ENCODE measurements at regions not wholly inside any gene's neighbourhood (a gene's known extent, or its start where the extent isn't known, plus 50 kb on each side); places are given as distances from the start of the nearest gene placed in this dataset.
"Not testable (repeated sequence)": the region's sequence is repeated elsewhere in the genome, so short reads cannot be mapped to it uniquely, and the experiment has no call there.

GRCh38 chr1:219741011-219741970 is 128.4 kb upstream of the ZC3H11B start:
- Mint-ChIP-seq H3K9me3 (peaks cover 4% of the 10 kb centered on the region), H3K36me3 (ENCODE audit: low read depth) (no peaks in the 10 kb centered on the region), H3K4me1 (no peaks in the 10 kb centered on the region), H3K27me3 (peaks cover 3% of the 10 kb centered on the region), H3K4me3 (no peak overlapping the region), H3K27ac (no peak overlapping the region)
- no peak for ATAC-seq (replicated peaks)

GRCh38 chr1:219733511-219734174 is 120.7 kb upstream of the ZC3H11B start:
- no peaks in the 10 kb centered on the region for H3K36me3 Mint-ChIP-seq (ENCODE audit: low read depth)
- H3K9me3 Mint-ChIP-seq, result peaks cover 8% of the 10 kb centered on the region
- H3K27ac Mint-ChIP-seq, result no peak overlapping the region
- no peaks in the 10 kb centered on the region for H3K4me1 Mint-ChIP-seq
- H3K4me3 Mint-ChIP-seq, result no peak overlapping the region
- H3K27me3 Mint-ChIP-seq, result peaks cover 3% of the 10 kb centered on the region
- no peak for ATAC-seq (replicated peaks)

DNA sequence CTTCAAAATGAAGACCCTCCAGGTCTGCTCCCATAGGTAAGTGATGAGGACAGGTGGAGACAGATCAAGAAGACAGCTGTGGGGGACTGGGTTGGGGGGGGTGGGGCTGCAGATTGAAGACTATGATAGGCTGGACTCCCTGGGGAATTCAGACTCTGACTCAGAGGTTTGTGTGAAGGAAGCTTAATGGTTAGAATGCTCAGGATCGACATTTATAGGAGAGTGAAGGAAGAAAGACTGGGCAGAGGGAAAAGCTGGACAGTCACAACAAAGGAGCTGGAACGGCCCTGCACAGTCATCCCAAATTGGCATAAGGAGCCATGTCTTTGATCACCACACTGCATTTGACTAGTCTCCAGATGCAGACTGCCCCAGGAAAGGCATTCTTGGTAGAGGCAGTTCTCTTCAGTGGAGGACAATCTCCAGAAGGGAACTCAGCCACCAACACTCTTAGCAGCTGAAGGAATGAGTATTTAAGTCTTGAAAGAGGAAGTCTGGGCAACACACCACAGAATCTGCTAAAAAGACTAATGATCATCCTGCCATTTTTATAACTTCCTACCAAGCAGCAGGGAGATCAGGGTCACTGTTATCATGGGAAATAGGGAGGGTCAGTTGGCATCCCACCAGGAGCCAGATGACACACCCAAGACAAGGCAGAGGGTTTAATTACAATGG is 120.0 kb upstream of the ZC3H11B start:
- Mint-ChIP-seq H3K36me3 (ENCODE audit: low read depth) (no peaks in the 10 kb centered on the region), H3K4me1 (no peaks in the 10 kb centered on the region), H3K4me3 (no peak overlapping the region), H3K27ac (no peak overlapping the region), H3K9me3 (peaks cover 8% of the 10 kb centered on the region), H3K27me3 (peaks cover 3% of the 10 kb centered on the region)
- no peak for ATAC-seq (replicated peaks)

GRCh38 chr1:219731771-219732170 is 118.9 kb upstream of the ZC3H11B start:
- Mint-ChIP-seq H3K4me3 (no peak overlapping the region), H3K4me1 (no peaks in the 10 kb centered on the region), H3K9me3 (peaks cover 10% of the 10 kb centered on the region), H3K27ac (no peak overlapping the region), H3K36me3 (ENCODE audit: low read depth) (no peaks in the 10 kb centered on the region), H3K27me3 (no peaks in the 10 kb centered on the region)
- no peak for ATAC-seq (replicated peaks)

- no peak overlapping the region for H3K4me3 Mint-ChIP-seq
- no peak for ATAC-seq (replicated peaks)
- H3K4me1 Mint-ChIP-seq, result no peaks in the 10 kb centered on the region
- no peaks in the 10 kb centered on the region for H3K27me3 Mint-ChIP-seq
- H3K27ac Mint-ChIP-seq, result no peak overlapping the region
- H3K36me3 Mint-ChIP-seq (ENCODE audit: low read depth), result no peaks in the 10 kb centered on the region
- H3K9me3 Mint-ChIP-seq, result peaks cover 29% of the 10 kb centered on the region
These were observed 113.8 kb upstream of the ZC3H11B start for GRCh38 chr1:219726480-219727272.

DNA sequence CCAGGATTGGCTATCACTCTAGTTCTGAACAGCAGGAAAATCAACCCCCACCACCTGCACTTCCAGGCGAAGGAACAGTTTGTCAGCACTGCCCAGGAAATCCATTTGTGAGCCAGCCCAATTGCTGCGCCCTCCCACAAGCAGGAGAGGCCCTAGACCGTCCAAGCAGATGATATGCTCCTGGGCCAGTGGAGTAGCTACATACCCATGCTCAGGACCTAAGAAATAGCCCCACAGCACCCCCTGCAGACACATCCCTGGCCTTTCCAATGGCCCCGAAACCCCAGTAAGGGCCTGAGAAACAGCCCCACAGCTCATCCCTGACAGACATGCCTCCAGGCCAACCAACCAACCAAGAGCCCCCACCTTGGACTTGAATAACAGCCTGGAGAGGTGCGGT is 111.5 kb upstream of the ZC3H11B start:
- H3K9me3 Mint-ChIP-seq, result peaks cover 29% of the 10 kb centered on the region
- ATAC-seq (replicated peaks), result no peak
- no peaks in the 10 kb centered on the region for H3K27me3 Mint-ChIP-seq
- no peaks in the 10 kb centered on the region for H3K4me1 Mint-ChIP-seq
- no peak overlapping the region for H3K4me3 Mint-ChIP-seq
- H3K36me3 Mint-ChIP-seq (ENCODE audit: low read depth), result no peaks in the 10 kb centered on the region
- H3K27ac Mint-ChIP-seq, result no peak overlapping the region

GRCh38 chr1:219717536-219717935 is 104.6 kb upstream of the ZC3H11B start:
- Mint-ChIP-seq H3K4me1 (no peaks in the 10 kb centered on the region), H3K9me3 (peaks cover 4% of the 10 kb centered on the region), H3K4me3 (no peak overlapping the region), H3K36me3 (ENCODE audit: low read depth) (no peaks in the 10 kb centered on the region), H3K27ac (no peak overlapping the region), H3K27me3 (no peaks in the 10 kb centered on the region)
- no peak for ATAC-seq (replicated peaks)

GRCh38 chr1:219716611-219717114 is 103.8 kb upstream of the ZC3H11B start:
- Mint-ChIP-seq H3K9me3 (peaks cover under 1% of the 10 kb centered on the region), H3K27me3 (no peaks in the 10 kb centered on the region), H3K4me3 (no peak overlapping the region), H3K36me3 (ENCODE audit: low read depth) (no peaks in the 10 kb centered on the region), H3K4me1 (no peaks in the 10 kb centered on the region), H3K27ac (no peak overlapping the region)
- no peak for ATAC-seq (replicated peaks)

GRCh38 chr1:219713981-219714381 is 101.1 kb upstream of the ZC3H11B start:
- H3K4me1 Mint-ChIP-seq, result no peaks in the 10 kb centered on the region
- no peaks in the 10 kb centered on the region for H3K36me3 Mint-ChIP-seq (ENCODE audit: low read depth)
- no peak overlapping the region for H3K27ac Mint-ChIP-seq
- peaks cover 3% of the 10 kb centered on the region for H3K27me3 Mint-ChIP-seq
- H3K9me3 Mint-ChIP-seq, result no peaks in the 10 kb centered on the region
- ATAC-seq (replicated peaks), result no peak
- no peak overlapping the region for H3K4me3 Mint-ChIP-seq

GRCh38 chr1:219712506-219712905 is 99.6 kb upstream of the ZC3H11B start:
- no peak for ATAC-seq (replicated peaks)
- peaks cover 3% of the 10 kb centered on the region for H3K27me3 Mint-ChIP-seq
- H3K9me3 Mint-ChIP-seq, result peaks cover 3% of the 10 kb centered on the region
- no peak overlapping the region for H3K27ac Mint-ChIP-seq
- H3K36me3 Mint-ChIP-seq (ENCODE audit: low read depth), result no peaks in the 10 kb centered on the region
- H3K4me3 Mint-ChIP-seq, result no peak overlapping the region
- H3K4me1 Mint-ChIP-seq, result no peaks in the 10 kb centered on the region

DNA sequence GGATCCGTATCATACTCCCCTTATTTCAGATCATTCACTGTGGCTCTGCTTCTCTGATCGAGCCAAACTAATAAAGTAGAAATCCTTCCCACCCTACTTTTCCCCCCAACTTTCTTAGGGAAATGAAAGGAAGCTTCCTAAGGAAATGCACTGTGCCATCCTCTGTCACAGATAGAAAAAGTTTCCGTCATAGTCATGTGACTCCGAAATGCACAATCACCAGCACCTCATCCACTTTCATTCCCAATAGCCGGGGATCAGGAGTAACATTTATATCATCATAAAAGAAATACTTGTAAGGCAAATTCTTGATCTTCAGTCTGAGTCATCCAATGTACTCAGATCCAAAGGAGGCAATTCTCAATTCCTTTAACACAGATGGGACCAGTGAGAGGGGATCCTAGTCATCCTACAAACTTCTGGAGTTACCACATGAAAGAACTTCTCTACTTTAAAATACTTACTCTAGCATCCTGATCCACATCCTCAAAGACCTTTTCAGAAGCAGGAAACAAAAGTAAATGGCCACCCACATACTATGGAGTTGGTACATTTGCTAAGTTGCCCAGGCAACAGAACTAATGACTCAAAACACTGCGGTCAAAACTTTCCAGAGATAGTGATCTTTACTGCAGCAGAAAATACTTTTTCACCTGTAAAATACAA is 97.8 kb upstream of the ZC3H11B start:
- peak; percentile 16 for ATAC-seq (replicated peaks)
- Mint-ChIP-seq H3K36me3 (ENCODE audit: low read depth) (no peaks in the 10 kb centered on the region), H3K9me3 (peaks cover 7% of the 10 kb centered on the region), H3K4me3 (no peak overlapping the region), H3K27ac (no peak overlapping the region), H3K27me3 (peaks cover 3% of the 10 kb centered on the region), H3K4me1 (no peaks in the 10 kb centered on the region)

GRCh38 chr1:219708919-219709543 is 96.1 kb upstream of the ZC3H11B start:
- Mint-ChIP-seq H3K36me3 (ENCODE audit: low read depth) (no peaks in the 10 kb centered on the region), H3K27me3 (peaks cover 3% of the 10 kb centered on the region), H3K4me3 (no peak overlapping the region), H3K9me3 (peaks cover 7% of the 10 kb centered on the region), H3K4me1 (no peaks in the 10 kb centered on the region), H3K27ac (no peak overlapping the region)
- no peak for ATAC-seq (replicated peaks)

- not testable (repeated sequence) for H3K4me3 Mint-ChIP-seq, H3K27me3 Mint-ChIP-seq, H3K4me1 Mint-ChIP-seq
These were observed 95.0 kb upstream of the ZC3H11B start for GRCh38 chr1:219707885-219708284.

More at GRCh38 chr1:219707885-219708284, 95.0 kb upstream of the ZC3H11B start:
- ATAC-seq (replicated peaks); H3K27ac Mint-ChIP-seq; H3K9me3 Mint-ChIP-seq; H3K36me3 Mint-ChIP-seq (ENCODE audit: low read depth): not testable (repeated sequence)

Data from activated T-helper 17 cell treated with anti-CD3 and anti-CD28 coated beads, Interleukin-2, amount 50 U/mL, for 72 hours (primary cell).